ENCODE measurements at regions not wholly inside any gene's neighbourhood (a gene's known extent, or its start where the extent isn't known, plus 50 kb on each side); places are given as distances from the start of the nearest gene placed in this dataset.

DNA sequence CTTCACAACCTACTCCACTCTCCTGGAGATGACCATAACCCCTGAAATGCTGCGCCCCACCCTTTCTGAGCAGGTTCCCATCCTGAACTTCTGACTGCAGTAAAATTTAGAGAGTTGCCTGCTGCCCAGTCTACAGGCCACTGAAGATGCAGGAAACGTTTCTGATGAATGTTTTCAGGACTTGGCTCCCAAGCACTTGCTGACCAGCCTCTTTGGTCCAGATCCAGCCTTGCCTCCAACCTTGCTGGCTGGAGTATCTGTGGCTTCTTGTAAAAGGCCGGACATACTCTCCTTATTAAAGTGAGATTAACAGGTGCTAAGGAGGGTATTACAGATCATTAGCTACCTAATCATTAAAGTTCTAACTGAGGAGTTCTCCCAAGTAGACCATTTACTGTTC lies 70.3 kb upstream of the STXBP6 start:
- DNase-seq (no peak), ATAC-seq (no peak)
- intact Hi-C loops (cut with micrococcal nuclease): loop anchor here (10.0 kb wide), 1 partner anchor 305 kb away; no protein-coding TSS in a partner anchor

DNA sequence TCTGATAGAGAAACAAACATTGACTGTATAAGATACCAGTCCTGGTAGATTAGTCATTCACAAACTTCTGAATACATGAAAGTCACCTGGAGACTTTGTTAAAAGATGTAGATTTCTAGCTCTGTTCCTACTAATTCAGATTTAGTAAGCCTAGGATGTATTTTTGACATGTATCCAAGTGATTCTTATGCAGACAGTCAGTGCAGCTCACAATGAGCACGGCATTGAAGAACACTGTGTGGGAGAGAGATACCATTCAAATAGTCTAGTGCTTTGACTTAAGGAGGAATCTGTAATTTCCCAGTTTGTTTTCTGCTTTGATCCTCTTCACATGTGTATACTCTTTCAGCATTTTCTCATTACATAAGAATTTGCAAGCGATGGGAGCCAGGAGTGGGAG lies 68.7 kb upstream of the STXBP6 start:
- intact Hi-C loops (cut with micrococcal nuclease): loop anchor here (10.0 kb wide), 1 partner anchor 74 kb away; no protein-coding TSS in a partner anchor
- ATAC-seq (no peak), DNase-seq (no peak)

DNA sequence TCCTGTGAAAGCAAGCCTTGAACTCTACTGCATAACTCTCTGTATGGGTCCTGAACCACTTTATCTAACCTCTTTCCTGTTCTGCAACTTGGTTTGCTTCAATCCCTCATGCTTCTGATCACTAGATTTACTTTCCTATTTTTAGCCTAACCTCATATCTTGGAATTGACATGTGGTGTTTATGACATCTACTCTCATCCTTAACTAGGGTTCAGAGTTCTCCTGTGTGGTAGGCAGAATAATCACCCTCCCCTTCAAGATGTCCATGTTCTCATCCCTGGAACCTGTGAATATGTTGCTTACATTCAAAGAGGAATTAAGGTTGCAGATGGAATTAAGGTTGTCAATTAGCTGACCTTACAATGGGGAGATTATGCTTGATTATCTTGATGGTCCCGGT lies 67.4 kb upstream of the STXBP6 start:
- ATAC-seq (no peak), DNase-seq (no peak)
- intact Hi-C loops (cut with micrococcal nuclease): loop anchor here (10.0 kb wide), 1 partner anchor 73 kb away; no protein-coding TSS in a partner anchor

DNA sequence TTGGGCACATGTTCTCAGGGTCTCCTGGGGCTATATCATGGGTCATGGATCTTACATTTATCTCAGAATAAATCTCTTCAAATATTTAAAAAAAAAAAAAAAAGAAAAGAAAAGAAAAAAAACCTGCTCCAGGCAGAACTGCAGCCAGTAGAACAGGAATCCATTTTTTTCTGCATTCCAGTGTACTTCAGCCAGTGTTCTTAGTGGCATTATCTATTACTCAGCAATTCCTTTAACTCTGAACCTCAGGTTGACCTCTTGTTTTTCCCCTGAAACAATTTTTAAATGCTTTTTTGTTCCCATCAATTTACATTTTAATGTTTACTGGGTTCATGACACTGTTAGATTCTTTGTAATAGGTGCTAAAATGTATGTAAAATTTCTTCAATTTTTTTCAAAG lies 66.7 kb upstream of the STXBP6 start:
- DNase-seq: no peak
- ATAC-seq: no peak
- intact Hi-C loops (cut with micrococcal nuclease): loop anchor here (10.0 kb wide), 1 partner anchor 72 kb away; no protein-coding TSS in a partner anchor

DNA sequence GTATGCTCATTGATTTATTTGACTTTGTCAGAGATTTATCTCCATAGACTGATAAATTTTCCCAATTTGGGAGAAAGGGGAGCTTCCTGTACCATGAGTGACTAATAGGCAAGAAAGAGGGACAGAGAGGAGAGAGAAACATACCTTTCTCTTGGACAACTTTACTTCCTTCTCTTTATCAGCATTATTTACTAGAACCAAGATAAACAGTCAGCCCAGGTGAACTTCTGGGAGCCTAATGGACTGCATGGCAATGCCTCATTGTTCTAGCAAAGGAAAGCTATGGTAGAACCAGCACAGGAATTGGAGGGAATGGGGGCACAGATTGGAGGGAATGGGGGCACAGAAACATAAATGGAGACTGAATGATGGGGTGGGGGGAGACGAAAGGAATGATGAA lies 63.4 kb upstream of the STXBP6 start:
- no peak for DNase-seq
- intact Hi-C loops (cut with micrococcal nuclease): loop anchor here (10.0 kb wide), 1 partner anchor 69 kb away; no protein-coding TSS in a partner anchor
- no peak for ATAC-seq

DNA sequence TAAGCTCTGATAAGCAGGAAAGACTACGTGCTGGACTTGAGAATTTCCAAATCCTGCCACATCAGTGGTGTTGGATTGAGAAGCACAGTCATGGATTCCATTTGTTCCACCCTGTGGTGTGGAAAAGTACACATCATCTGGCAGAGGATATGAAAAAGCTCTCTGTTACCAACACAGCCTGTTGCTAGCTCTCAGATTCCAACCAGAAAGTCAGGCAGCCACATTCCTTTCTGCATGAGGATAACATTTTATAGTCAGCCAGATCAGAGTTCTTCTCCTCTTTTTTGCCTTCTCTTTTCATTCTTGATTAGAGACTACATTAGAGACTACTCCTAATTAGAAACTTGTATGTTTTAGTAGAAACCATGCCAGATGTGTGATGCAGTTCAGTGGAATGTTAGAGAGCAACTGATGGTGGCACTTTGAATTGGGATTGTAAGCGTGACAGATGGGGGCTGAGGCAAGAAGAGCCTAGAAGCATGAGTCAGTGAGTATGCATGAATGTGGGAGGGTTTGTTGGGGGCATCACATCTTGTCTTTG lies 61.2 kb upstream of the STXBP6 start:
- intact Hi-C loops (cut with micrococcal nuclease): loop anchor here (10.0 kb wide), 1 partner anchor 66 kb away; no protein-coding TSS in a partner anchor
- DNase-seq (no peak), ATAC-seq (peak; percentile 99)

DNA sequence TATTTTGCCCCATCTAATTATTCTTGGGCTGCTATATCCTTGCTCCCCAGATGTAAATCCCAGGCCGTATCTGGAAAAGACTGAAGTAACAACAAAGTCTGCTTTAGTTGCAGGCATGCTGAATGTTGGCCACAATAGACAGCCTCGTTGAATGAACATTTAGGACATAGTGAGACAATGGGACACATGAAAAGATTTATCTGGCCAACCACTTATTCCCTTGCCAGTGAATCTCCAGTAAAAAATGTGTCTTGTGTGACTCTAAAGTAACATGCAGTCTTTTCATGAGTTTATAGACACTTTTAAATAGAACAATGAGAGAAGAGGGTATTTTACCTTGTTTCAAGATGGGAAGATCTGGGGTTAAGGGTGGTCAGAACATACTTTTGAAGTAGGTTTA lies 60.2 kb upstream of the STXBP6 start:
- no peak for DNase-seq
- intact Hi-C loops (cut with micrococcal nuclease): loop anchor here (10.0 kb wide), 1 partner anchor 65 kb away; no protein-coding TSS in a partner anchor

DNA sequence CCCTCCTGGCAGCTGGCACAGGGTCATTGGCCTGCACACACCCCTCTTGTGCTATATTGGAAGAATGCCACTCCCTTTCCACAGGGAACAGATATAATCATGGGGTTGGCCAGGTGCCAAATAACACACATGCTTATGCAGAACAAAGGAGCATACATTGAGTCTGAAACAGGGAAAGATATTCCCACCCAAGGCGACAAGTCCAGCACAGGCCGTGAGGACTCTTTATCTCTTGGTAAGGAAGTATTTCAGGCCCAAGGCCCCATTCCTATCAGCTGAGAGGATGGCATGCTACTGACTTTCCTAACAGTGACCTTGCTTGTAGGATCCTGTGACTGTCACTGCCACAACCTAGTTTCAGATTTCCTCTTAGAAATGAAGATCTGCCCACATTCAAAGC lies 59.0 kb upstream of the STXBP6 start:
- DNase-seq: no peak
- no peak for ATAC-seq

More for the DNA sequence above, 60.2 kb upstream of the STXBP6 start:
- no peak for ATAC-seq

DNA sequence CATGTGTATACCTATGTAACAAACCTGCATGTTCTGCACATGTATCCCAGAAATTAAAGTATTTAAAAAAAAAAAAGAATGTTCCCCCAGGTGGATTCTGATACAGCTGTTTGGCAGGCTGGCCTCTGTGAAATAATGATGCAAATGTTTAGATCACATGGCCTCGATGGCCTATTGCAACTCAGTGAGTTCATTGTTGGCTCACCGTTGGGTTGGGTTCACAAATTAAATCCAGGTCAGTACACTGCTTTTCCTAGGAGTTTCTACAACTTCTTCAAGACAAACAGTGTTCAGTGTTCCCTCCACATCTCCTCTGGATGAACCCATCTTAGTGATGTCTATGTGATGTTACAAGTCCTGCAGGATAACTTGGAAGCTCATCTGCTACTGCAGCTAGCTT lies 58.3 kb upstream of the STXBP6 start:
- no peak for DNase-seq
- intact Hi-C loops (cut with micrococcal nuclease): no loop called here
- ATAC-seq: no peak

More for the DNA sequence above, 59.0 kb upstream of the STXBP6 start:
- intact Hi-C loops (cut with micrococcal nuclease): no loop called here

DNA sequence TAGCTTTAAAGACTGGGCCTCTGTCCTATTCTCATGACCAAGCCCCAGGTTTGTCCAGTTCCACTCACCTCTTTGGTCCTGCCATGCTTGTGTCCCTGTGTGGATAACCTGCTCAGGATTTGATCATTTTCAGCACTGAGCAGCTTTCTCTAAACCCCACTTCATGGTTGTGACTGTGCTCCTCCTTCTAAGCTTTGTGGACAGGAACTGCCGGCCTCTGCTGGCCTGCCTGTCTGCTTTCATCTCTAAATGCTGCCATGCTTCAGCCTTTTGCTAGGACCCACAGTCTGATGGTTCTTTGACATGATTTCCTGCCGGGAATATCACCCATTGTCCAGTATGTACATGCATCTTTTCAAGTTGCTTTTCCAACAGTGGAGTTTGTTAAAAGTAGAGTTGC lies 53.9 kb upstream of the STXBP6 start:
- intact Hi-C loops (cut with micrococcal nuclease): no loop called here
- DNase-seq (no peak), ATAC-seq (no peak)

DNA sequence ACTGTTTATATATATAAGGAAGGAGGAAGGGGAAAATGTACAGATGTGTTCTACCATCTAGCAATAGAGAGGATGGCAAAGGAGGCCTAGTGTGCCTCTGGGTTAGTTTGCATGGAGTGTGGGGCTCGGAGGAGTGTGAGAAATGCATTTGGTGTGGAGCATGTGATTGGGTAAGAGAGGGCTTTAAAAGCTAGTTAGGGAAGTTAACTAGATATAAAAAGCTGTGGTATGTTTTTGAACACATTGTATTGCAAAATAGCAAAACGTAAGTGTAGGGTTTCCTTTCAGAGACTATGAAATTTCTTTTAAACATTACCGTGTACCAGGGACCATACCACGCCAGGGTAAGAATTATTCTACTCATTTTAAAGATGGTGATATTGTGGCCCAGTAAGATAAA lies 53.3 kb upstream of the STXBP6 start:
- ATAC-seq (no peak), DNase-seq (no peak)
- intact Hi-C loops (cut with micrococcal nuclease): no loop called here

DNA sequence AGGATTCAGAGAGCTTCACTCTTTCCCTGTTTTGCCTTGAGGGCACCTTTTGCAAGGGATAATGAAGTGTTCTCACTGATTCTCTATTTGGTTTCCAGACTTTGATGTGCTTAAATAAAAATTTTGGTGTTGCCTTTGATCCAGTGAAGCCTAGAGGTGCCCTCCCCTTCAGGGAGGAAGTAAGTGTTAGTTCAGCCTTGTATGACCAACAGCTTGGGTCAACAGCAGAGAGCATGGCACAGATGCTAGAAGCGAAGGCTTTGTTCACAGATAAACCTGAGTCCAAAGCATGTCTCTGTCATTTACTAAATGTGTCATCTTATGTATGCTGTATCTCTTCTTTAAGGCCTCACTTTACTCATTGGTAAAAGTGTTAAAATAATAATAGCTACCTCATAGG lies 52.8 kb upstream of the STXBP6 start:
- intact Hi-C loops (cut with micrococcal nuclease): no loop called here
- ATAC-seq (no peak), DNase-seq (no peak)

DNA sequence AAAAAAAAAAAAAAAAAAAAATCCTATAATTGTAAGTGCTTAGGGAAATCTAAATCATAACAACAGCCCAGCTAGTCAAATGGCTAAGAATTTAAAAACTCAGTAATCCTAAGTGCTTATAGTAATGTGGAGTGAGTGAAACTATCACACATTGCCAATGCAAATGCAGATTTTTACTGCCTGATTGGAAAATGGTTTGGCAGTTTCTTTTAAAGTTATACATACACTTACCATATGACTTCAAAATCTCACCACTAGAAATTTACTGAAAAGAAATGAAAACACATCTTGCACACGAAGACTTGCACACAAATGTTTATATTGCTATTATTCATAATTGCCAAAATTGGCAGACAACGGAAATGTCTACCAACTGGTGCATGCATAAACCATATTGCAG lies 51.3 kb upstream of the STXBP6 start:
- ATAC-seq: no peak
- DNase-seq: no peak
- intact Hi-C loops (cut with micrococcal nuclease): no loop called here
